ENCODE measurements at regions not wholly inside any gene's neighbourhood (a gene's known extent, or its start where the extent isn't known, plus 50 kb on each side); places are given as distances from the start of the nearest gene placed in this dataset.
"Not testable (repeated sequence)": the region's sequence is repeated elsewhere in the genome, so short reads cannot be mapped to it uniquely, and the experiment has no call there.

- no peak for DNase-seq
Observed at GRCh38 chr2:7830616-7831015, 851.2 kb upstream of the ID2 start.

GRCh38 chr2:7835151-7835550 lies 846.7 kb upstream of the ID2 start:
- no peak for DNase-seq

GRCh38 chr2:7835693-7836680 lies 845.9 kb upstream of the ID2 start:
- DNase-seq, result peak; percentile 4

GRCh38 chr2:7837237-7837760 lies 844.6 kb upstream of the ID2 start:
- no peak for DNase-seq

- DNase-seq, result no peak
Observed at GRCh38 chr2:7838669-7839068, 843.2 kb upstream of the ID2 start.

DNA sequence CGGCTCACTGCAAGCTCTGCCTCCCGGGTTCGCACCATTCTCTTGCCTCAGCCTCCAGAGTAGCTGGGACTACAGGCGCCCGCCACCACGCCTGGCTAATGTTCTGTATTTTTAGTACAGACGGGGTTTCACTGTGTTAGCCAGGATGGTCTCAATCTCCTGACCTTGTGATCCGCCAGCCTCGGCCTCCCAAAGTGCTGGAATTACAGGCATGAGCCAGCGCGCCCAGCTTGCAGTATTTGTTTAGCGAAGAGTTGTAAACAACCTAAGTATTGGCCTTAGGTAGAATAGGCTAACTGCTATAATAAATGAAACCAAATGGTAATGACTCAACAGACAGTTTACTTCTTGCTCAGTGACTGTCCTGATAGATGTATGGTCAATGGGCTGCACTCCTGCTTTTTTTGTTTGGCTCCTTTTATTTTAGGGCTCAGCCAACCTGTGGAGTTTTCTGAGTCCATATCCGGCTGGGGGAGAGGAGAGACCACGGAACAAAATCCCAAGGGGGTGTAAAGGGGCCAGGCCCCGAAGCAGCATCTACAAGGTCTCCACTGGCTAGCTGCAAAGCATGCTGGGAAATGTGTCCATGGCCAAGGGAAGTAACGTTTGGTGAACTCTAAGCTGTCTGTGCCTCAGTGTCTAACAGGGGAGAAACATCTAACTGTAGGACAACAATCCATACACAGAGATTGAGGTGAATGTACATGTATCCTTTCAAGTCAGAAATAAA lies 841.0 kb upstream of the ID2 start:
- DNase-seq, result no peak

GRCh38 chr2:7841751-7842150 lies 840.1 kb upstream of the ID2 start:
- DNase-seq, result no peak

DNA sequence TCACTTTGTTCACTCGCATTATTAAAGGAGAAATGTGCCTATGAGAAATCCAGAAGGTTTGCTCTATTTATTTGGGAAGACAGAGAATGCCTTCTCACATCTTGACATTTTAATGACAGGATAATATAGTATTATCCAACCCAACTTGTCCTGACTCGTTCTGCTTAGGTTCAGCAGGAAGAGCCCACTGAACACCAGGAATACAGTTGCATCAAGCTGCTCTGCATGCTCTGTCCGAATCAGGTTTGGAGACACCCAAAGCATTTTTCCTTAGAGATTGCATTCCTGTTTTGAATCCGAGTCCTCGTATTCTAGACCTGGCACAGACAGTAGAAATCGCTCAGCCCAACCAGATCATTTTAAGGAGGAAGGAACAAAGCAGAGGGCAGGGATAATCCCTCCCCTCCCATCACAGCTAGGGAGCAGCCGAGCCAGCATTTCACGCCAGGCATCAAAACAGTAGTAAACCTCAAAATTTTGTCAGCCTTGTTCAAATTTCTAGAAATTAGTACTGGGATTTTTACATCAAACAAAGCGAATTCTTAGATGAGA lies 837.4 kb upstream of the ID2 start:
- DNase-seq, result no peak

- no peak for DNase-seq
Observed at GRCh38 chr2:7845332-7845731, 836.5 kb upstream of the ID2 start.

DNA sequence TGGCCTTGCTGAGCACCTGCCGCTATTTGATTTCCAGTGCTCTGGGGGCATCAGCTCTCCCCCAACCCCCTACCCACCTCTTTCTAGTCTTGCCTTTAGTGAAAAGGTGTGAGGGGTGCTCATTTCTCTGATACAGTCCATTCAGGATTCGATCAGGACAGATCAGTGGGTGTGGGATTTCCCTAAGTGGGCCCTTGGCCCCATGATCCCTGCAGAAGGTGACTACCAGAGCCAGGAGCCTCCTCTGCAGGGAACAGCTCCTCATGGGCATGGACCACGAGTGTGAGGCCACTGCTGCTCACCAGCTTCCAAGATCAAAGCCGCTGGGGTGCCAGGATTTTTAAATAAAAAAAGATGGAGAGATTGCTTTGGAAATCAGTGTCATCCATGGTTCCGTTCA lies 835.2 kb upstream of the ID2 start:
- no peak for DNase-seq

DNA sequence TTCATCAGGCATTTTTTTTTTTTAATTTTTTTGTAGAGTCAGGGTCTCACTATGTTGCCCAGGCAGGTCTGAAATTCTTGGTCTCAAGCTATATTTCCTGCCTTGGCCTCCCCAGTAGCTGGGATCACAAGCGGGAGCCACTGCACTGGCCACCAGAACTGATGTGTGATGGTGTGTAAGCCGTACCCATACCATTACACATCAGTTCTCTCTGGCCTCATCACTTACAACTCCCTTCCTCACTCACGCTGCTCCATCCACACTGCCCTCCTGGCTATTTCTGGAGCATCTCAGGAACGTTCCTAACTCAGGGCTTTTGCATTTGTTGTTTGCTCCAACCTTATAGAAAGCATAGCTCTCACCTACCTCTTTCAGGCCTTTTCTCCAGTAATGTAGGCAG lies 834.5 kb upstream of the ID2 start:
- no peak for DNase-seq

DNA sequence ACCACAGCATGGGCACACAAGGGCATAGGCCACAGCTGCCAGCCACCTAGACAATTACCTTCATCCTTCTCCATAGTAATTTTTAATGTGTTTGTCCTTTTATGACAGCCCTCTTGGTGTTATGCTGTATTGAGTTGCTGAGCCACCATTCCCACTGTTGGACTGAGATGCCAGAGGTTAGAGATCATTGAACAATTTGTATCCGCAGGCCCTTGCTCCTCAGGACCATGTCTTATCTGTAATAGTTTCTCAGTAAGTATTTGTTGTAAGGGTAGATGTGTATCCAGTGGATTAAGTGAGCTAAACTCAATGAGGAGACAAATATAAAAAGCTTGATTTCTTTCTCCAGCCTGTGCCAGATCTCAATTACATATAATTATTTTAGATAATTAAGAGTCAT lies 832.8 kb upstream of the ID2 start:
- no peak for DNase-seq

- DNase-seq, result no peak
Observed at GRCh38 chr2:7849531-7849930, 832.3 kb upstream of the ID2 start.

GRCh38 chr2:7852546-7852945 lies 829.3 kb upstream of the ID2 start:
- no peak for DNase-seq

DNA sequence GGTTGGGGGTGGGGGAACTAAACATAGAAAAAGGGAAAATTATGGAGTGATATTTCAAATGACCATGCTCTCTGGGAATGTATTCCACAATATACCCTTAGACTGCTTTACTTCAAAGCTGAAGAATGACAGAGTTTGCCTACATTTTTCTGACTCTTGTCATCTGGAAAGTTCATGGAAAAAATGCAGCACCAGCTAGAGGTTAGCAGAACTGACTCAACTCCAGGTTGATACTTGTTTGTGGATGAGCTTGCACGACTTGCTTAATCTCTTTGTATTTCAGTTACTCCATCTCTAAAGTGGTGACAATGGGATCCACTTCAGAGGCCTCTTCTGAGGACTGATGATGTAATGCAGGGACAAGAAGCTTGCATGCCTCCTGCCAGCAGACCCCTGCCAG lies 824.0 kb upstream of the ID2 start:
- no peak for DNase-seq

DNA sequence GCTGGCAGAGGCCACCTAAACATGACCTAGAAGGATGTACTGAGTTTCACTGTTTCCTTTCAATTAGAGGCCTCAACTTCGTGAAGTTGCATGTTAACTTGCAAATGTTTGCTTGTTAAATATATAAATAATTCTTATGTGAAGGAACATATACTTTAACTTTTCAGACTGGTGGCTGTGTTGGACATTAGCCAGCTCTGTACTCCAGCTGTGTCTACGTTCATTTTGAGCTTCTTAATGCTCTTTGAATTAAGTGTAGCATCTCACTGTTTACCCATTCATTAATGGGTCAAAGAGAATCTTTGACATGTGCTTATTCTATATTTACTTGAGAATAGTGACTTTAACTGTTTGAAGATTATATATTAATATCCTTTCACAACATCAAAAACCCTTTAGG lies 823.2 kb upstream of the ID2 start:
- no peak for DNase-seq

GRCh38 chr2:7860693-7861092 lies 821.2 kb upstream of the ID2 start:
- DNase-seq, result no peak

DNA sequence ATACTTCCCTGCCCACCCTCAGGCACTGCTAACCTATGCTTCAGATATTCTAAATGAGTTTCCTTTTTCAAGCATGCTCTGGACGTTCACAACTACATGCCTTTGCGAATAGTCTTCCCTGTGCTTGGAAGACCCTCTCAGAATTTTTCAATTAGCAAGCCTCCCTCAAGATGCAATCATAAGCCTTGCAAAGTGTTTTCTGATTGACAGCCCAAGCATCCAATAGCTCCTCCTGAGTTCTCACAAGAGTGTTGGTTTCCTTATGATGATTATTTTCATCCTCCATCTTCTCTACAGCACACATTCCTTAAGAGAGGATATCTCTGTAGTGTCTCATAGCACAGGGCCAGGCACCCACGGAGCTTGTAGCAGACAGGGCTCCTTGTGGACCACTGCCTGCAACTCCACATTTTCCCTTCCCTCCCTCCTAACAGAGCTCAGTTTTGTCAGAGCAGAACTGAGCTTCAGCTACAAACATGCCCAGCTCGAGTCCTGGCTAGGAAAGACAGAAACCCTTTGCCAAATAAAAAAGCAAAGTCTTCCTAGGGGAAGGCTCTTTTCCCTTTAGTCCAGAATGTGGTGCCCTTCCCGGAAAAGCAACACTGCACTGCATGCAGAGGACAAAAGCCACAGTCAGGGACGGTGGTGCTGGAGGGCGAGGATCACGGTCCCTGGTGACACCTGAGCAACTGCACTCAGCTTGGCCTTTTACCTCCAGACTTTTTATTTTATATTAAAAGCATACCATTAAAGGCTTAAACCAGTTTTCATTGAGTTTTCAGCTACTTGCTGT lies 819.8 kb upstream of the ID2 start:
- DNase-seq, result no peak

- no peak for DNase-seq
Observed at GRCh38 chr2:7866104-7866503, 815.8 kb upstream of the ID2 start.

DNA sequence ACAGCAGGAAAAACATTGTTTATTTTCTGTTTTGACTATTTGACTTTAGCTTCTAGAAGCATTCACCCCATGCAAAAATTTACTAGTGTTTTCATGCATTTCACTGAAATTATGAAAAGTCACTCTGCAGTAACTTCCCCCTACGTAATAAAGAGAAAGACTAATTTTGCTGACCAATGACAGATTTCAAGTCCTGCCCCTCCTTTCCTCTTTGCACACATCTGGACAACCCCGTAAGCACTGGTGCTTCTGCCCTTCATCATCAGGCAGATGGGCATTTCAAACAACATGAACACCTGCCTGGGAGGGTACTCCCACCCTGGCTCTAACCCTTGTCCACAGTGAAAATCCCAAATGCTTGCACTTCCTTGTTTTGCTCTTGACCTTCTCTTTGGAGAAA lies 815.0 kb upstream of the ID2 start:
- DNase-seq, result no peak

DNA sequence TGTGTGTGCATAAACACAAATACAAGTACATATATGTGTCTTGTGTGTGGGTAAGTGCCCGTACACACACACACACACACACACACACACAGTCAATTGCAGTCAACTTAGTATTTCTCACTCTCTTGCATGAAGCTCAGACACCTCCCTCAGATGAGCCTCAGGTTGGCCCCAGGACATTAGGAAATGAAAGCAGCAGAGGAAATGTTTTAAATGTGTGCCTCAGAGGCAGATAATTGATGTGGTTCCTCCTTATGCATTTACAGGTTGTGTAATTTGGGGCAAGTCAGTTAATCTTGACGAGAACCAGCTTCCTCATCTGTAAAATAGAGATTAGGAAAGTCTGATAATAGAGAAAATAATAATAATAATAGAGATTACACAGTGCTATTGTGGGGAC lies 814.0 kb upstream of the ID2 start:
- DNase-seq, result peak; percentile 21

DNA sequence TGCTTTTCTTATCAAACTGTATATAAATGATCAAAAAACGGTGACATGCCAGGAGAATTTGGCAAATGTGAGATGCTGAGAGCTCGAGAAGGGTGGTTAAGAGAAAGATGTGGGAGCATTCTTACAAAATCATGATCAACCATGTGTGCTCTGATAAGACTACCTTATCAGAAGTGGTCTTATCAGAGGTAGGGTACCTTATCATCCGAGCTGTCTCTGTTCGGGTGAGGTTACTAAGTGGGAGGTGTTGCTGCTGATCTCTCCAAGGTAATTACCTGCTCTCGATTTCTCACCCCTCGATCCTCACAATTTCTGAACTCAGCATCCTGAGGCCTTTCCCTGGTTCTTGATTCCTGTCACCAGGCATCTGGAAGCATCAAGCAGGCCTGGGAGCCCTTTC lies 813.0 kb upstream of the ID2 start:
- DNase-seq, result no peak

DNA sequence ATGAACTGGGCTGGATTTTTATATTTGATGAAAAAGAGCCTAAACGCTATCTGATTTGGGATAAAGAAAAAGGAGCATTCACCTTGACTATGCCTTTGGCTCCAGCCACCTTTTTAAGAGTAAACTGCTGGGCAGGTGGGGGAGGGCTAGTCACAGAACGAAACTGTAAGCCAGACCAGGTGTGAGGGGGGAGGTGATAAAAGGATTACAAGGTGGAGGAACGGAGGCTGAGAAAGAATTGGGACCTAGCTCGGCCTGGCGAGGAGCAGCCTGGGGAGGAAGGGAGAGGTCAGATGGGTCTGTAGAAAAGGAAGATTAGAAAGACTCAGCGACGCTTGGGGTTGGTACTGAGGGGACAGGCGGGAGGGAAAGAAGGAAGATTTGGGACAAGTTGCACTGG lies 805.4 kb upstream of the ID2 start:
- not testable (repeated sequence) for DNase-seq

Measured in CD4-positive, alpha-beta T cell treated with Interleukin-10 for 1 hour (primary cell).